NCI-H2227 (cell line): ENCODE measurements at regions not wholly inside any gene's neighbourhood (a gene's known extent, or its start where the extent isn't known, plus 50 kb on each side); places are given as distances from the start of the nearest gene placed in this dataset.
A peak's percentile ranks its signal among the peaks of the same experiment; 100 is the strongest.
"Not testable (repeated sequence)": the region's sequence is repeated elsewhere in the genome, so short reads cannot be mapped to it uniquely, and the experiment has no call there.

Experiments
- DNase-seq: peaks from one replicate; lab custom pipeline; 2025; ENCODE audit not compliant: unreplicated experiment; lab: John Stamatoyannopoulos, UW

DNA sequence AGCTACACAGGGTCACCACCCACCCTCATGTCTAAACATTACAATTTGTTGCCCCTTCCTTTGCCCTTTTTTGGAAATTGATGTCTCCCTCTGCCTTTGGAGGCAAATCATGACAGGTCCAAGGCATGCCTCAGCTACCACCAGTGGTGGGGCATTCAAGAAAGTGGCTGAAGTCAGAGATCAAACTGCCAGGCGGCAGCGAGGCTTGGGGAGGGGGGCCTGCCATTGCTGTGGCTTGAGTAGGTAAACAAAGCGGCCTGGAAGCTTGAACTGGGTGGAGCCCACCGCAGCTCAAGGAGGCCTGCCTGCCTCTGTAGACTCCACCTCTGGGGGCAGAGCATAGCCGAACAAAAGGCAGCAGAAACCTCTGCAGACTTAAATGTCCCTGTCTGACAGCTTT, 152.0 kb upstream of the ATP2B2 start:
- DNase-seq, result not testable (repeated sequence)

DNA sequence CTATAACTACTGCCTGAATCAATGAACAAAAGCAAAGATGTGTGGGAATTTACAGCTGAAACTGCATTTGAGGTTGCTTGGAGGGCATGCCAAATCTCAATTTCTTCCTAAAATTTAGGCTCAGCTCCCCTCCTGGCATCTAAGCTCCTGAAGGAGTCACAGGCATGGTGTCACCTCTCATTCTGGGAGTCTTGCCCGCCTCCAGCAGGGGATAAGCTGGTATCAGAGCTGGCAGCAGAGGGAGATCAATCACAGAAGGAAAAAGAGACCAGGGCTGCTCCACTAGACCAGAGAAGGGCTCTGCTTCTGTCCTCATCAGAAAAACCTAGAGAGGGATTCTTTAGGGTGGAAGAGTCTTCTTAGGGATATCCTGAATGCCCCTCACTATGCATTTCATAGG, 150.4 kb upstream of the SLC6A11 start:
- no peak for DNase-seq

DNA sequence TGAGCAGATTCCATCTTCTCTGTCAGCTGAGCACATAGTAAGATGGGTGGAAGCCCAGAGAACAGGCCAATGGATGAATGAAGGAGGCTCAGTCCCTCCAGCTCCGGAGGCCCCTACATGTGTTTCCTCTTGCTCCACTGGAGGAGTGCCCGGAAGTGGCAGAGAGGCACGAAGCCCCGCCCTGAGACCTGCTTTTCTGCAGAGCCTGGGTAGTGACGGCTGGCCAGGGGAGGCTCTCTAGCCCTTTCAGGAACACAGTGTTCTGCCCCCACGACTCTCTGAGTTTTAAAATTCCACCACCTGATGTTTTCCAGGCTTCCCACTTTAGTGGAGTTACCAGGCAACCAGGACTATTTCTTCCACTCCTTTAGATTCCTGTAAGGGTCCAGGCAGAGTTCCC, 149.4 kb upstream of the SLC6A11 start:
- peak; percentile 5 for DNase-seq

DNA sequence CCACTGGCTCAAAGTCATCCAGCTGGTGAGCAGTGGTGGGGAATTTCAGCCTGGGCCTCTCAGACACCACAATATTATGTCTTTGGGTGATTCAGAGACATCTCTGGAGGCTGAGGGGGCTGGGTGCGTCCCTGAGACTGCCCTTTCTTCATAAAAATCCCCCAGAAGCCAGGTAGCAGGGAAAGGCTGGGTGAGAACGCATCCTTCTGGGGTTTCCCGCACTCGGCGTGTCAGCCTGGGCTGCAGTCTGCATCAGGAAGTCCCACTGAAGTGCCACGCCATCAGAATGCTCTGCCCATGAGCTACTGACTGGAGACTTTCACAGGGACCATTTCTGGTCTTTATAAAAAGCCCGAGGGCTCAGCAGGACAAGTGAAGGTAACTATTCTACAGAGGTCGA, 148.8 kb upstream of the SLC6A11 start:
- DNase-seq, result no peak

DNA sequence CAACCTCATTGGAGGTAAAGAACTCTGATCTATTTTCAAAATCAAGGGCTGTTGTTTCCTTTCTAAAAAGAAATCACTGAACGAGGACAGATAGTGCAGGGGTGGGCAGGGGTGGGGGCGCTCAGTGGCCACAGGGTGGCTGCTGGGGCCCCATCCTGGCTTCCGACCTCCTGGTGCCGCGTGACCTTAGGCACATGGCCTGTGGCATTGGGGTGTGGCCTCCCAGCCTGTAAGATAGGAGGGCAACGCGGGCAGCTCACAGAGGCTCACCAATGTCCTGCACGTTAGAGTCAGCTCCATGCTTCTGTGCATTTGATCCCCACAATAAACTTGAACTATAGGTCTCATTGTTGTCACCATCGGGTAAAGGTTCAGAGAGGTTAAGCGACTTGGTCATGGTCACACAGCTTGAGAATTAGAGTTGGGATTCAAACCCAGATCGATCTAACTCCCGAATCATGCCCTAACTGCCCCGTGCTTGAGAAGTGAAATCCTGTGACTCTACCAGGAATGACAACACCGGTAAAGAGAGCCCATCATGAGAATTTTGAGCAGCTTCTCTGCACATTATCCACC, 148.0 kb upstream of the SLC6A11 start:
- no peak for DNase-seq

DNA sequence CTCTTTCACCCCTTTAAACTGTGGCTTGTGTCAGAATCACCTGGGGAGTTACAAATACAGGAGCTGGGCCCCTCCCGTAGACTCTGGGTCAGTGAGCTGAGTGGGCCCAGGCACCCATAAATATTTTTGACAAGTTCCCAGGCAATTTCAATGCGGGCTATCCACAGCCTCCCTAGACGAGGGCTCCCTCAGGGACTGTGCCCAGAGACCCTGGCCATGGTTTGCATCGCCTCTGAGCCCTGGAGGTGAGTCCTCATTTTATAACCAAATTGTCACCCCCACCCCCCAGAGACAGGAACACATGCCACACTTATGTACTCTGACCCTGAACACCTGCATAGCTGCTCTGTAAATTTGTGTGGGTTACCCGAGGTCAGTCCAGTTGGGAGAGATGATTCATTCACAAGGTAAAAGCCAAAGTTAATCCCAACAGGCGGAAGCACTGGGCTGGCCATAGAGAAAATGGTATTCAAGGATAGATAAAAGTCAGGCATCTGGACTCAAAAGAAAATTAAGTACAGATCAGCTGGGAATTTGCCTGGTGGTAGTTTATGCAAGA, 146.5 kb upstream of the SLC6A11 start:
- DNase-seq, result no peak

DNA sequence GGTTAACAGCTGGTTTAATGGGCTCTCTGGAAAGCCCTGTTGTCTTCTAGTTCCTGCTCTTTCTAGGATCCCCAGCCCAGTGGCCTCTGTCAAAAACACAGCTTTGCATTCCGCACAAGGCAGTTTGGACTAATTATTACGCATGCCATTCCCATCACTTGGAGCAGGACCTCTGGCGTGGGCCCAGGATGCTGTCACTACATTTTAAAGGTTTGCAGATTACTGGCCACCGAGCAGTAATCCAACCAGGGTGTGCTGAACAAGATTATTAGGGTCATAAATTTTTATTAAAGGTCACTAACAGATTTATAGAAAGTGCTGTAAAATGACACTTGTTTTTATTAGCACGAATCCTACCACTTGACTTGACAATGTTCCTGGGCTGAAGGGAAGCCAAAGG, 143.6 kb upstream of the SLC6A11 start:
- DNase-seq, result no peak

DNA sequence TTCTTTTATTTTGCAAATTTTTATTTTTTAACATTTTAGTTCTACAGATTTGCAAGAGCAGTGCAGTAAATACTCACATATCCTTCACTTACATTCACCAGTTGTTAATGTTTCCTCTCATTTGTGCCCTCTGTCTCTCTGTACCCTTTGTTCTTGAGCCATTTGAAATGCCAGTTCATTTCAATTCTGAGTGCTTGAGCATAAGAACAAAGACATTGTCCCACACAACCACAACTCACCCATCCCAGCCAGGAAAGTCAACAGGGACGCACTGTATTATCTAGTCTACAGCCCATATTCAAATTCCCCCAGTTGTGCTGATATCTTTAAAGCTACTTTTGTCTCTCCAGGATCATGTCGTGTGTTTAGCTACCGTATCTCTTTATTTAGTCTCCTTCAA, 141.4 kb upstream of the SLC6A11 start:
- no peak for DNase-seq

DNA sequence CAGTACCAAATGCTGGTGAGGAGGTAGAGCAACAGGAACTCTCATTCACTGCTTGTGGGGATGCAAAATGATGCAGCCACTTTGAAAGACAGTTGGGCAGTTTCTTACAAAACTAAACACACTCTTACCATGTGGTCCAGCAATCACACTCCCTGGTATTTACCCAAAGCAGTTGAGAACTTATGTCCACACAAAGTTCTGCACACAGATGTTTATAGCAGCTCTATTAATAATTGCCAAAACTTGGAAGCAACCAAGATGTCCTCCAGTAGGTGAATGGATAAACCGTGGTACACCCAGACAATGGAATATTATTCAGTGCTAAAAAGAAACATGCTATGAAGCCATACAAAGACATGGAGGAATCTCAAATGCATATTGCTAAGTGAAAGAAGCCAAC, 139.1 kb upstream of the SLC6A11 start:
- DNase-seq, result no peak

DNA sequence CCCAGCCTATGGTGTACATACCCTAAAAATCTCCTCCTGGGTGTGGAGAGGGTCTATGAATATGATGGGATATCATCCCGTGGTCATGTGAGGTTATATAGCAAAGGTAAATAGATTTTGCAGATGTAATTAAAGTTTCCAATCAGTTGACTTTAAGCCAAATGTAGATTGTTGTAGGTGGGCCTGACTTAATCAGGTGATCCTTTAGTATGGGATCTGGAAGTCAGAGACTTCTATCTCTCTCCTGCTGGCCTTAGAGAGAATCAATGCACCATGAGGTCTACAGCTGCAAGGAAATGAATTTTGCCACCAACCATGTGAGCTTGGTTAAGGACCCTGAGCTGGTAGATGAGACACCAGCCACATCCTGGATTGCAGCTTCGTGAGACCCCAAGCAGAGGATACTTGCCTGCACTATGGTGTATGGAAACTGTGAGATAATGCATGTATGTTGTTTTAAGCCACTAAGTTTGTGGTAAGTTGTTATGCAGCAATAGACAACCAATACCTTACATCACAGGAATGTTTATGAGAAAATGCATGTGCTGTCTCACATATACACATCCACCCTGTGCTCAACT, 137.1 kb upstream of the SLC6A11 start:
- DNase-seq, result no peak

DNA sequence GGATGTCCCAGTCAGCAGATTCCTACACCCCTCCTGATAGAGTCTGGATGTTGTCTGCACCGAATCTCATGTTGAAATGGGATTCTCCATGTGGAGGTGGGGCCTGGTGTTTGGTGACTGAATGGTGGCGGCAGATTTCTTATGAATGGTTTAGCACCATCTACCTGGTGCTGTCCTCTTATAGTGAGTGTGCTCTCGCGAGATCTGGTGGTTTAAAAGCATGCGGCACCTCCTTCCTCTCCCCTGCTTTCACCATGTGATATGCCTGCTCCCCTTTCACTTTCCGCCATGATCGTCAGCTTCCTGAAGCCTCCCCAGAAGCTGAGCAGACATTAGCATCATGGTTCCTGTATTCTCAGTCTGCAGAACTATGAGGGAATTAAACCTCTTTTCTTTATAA, 135.2 kb upstream of the SLC6A11 start:
- DNase-seq, result no peak

DNA sequence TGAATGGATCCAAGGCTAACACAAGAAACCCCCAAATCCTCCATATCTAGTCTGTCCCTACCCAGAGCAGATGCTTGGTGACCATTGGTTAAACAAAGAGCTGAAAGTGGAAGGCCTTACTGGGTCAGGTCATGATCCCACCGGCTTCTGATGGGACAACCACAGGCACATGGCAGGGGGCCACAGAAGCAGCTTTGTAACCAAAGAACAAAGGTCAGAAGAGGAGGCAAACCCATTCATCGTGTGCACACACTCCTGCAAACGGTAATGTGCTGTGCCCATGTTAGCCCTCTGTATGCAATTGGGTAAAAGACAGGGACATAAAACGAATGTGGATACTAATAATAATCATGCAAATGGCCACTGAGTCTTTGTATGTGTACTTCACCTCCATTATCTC, 133.3 kb upstream of the SLC6A11 start:
- DNase-seq, result no peak

DNA sequence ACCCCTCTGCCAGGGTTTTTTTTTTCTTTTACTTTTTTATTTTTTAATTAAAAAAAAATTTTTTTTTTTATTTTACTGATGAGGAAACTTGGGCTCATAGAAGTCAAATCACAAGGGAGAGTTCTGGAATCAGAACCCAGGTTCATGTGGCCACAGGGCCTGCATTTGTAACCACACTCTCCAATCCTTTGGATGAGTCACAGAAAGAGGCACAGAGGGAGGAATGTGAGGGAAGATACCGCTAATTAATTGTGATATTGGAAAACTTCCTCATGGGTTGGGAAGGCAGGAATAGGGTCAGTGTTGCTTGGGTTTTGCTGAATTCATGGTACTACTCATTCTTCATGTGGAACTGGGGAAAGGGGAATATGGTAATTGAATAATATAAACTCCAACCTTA, 132.9 kb upstream of the SLC6A11 start:
- no peak for DNase-seq

DNA sequence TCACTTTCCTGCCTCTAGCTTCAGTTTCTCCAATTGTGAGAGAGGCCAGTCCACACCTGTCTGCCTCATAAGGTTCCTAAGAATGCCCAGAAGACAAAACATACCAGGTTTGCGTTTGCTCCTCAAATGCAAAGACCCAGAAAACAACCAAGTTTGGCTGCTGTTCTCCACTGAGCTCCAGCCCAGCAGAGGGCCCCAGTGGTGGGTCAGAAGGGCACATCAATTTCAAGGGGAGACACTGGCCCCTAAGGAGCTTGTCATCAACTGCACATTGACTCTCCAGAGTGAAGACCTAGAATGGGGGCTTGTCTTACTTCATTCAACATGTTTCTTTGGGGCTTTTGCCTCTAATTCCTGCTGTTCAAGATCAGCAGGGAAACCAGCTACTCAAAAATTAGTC, 127.9 kb upstream of the SLC6A11 start:
- no peak for DNase-seq

DNA sequence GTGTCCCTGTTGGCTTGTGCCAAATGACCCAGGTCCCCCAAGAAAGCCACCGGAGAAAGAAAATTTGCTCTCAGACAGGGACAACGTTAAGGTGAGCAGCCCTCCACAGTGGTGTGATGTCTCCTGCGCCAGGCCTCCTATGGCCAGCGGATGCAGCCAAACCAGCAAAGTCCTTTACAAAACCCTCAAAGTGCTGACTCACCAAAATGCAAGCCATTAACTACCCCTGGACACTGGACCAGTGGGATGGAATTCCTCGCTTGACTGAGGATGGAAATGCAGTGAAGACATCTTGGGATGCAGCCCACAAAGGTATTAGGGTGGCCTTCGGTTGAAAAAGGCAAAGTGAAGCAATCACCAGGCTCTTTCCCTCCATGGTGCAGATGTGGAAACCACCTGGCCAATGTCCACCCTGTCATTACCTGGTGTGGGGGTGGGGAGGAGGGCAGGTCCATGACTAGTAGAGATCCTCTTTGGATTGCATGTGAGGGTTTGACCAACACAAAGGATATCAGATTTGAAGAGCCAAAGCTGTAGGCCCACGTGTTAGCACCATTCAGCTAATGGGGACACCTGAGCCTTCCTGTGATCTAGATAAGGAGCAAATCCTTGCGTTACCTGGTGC, 127.4 kb upstream of the SLC6A11 start:
- no peak for DNase-seq

DNA sequence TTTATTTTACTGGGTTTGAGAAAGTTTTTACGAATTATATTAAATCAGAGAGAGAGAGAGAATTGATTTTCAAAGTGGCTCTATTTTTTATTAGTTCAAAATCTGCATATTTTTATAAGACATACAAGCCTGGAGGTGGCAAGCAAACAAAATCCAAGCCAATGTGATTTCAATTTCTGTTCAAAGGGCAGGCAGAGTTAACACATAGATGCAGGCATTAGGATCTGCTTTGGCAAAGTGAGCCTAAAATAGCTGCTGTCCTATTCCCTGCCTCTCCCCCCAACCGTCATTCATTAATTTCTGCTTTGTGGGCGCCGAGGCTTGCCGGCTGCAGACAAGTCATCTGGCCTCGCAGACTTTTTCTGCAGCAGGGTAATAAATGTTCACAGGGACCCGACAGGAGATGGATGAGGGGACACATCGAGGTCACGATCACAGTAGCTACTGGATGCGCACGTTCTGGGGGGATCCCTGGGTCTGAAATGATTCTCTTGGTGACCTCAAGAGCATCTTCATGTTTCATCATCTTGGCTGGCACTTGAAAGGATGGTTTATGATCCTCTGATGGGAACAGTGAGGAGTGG, 123.9 kb upstream of the SLC6A11 start:
- no peak for DNase-seq

DNA sequence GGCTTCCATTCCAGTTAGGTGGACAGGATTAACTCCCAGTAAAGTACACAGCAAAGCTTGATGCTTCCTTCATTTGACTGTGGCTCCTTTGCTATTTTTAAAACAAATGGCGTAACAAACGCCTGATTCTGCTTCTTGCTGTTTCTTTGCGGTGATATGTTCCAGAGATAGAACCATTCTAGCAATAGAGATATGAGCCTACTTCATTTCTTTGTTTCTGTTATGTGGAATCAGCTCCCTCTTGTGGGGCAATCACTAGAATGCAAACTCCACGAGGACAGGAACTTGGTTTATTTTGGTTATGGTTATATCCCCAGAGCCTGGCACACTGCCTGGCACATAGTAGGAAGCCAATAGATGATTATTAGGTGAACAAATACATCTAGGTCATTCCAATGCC, 122.6 kb upstream of the SLC6A11 start:
- no peak for DNase-seq

DNA sequence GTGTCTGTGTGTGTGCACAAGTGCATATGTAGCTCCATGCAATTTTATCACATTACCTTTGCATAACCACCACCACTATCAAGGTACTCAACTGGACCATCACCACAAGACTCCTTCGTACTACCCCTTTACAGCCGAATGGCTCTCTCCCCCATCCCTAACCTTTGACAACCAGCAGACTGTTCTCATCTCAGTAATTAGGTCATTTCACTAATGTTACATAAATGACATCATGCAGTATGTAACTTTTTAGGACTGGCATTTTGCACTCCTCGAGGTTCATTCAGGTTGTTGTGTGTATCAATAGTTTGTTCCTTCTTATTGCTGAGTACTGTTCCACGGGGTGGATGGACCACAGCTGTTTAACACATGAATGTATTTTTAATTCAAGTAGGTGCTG, 121.8 kb upstream of the SLC6A11 start:
- no peak for DNase-seq

DNA sequence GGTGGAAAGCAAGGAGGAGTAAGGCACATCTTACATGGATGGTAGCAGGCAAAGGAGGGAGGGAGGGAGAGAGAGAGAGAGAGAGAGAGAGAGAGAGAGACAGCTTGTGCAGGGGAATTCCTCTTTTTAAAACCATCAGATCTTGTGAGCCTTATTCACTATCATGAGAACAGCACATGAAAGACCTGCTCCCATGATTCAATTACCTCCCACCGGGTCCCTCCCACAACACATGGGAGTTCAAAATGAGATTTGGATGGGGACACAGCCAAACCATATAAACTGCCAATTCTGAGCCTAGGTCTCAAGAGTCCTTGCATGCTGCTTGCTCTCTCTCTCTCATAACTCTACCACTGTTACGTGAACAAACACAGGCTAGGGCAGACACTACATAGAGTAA, 120.8 kb upstream of the SLC6A11 start:
- DNase-seq, result not testable (repeated sequence)

DNA sequence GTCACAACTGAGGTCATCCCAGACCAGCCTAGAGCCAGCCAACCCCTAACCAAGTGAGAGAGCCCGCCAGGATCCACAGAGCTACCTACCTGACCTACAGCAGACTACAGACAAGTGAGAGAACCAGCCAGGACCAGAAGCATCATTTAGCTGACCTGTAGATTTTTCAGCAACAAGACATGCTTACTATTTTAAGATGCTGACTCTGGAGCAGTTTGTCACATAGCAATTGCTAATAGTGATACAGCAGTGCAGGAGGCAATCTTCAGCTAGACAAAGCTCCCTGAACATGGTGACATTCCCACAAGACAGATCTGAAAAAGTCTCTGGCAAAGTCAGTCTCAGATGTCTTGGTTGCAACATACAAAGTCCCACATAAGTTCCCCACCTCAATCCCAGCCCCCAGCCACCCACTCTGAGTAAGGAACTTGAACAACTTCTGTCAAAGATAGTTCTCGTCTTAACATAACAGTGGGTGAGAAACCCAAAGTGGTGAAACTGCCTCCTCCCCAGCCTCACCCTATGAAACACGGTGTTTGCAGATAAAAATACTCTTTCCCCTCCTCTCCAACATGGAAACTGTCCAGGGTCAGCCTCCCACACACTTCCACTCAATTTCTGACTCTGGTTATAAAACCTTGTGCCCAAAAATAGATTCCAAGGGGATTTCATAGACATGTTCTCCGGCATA, 120.3 kb upstream of the SLC6A11 start:
- no peak for DNase-seq

DNA sequence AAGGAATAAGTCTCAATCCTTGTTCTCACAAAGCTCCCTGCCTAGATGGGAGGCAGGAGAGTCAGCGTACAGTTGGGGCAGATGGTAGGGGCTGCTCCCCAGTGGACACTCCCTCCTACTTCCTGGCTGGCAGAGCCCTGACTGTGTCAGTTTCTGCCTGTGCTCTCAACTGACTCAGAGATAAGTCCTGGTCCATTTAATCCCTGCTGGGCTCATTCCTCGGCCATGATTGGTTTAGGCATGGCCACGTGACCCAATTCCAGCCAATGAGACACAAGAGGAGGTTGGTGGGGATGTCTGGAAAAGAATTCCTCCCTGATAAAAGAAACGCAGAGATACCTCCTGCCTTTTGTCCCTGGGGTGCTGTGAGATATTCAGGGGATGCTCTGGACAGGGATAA, 118.1 kb upstream of the SLC6A11 start:
- no peak for DNase-seq

DNA sequence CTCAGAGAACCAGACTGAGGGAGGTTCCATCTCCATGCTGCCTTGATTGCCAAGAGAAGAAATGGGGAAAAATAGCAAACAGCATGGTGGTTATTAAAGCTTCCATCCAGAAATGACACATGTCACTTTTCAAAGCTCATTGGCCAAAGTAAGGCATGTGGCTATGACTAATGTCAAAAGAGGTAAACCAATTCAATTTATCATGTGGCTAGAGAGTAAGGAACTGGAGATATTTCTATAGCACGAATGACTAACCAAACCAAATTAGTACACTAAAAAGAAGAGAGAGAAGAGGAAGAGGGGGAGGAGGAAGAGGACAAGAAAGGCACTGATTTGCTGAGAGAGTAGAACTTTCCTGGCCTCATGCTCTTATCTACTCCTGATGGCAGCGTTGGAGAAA, 115.2 kb upstream of the SLC6A11 start:
- no peak for DNase-seq
